HG03060 (cell line): ENCODE measurements at regions not wholly inside any gene's neighbourhood (a gene's known extent, or its start where the extent isn't known, plus 50 kb on each side); places are given as distances from the start of the nearest gene placed in this dataset.
"Not testable (repeated sequence)": the region's sequence is repeated elsewhere in the genome, so short reads cannot be mapped to it uniquely, and the experiment has no call there.

ENCODE experiments used
- ATAC-seq: cut with Tn5 transposase; IDR thresholded peaks from one replicate; pipeline ENCODE4 v1.9.1; 2021; ENCODE audit warnings: low read depth, moderate number of reproducible peaks; ENCODE audit not compliant: unreplicated experiment

GRCh38 chr6:112571488-112572270, 224.5 kb downstream of the RFPL4B start:
- no peak for ATAC-seq

GRCh38 chr6:112574190-112574589, 227.1 kb downstream of the RFPL4B start:
- no peak for ATAC-seq

GRCh38 chr6:112575309-112575834, 228.2 kb downstream of the RFPL4B start:
- no peak for ATAC-seq

GRCh38 chr6:112576423-112576822, 229.3 kb downstream of the RFPL4B start:
- ATAC-seq: no peak

GRCh38 chr6:112579601-112580000, 232.5 kb downstream of the RFPL4B start:
- no peak for ATAC-seq

GRCh38 chr6:112581015-112581414, 233.9 kb downstream of the RFPL4B start:
- ATAC-seq: no peak

GRCh38 chr6:112590326-112590725, 243.2 kb downstream of the RFPL4B start:
- no peak for ATAC-seq

- ATAC-seq: no peak
Observed at GRCh38 chr6:112591329-112591728, 244.2 kb downstream of the RFPL4B start.

GRCh38 chr6:112592159-112592558, 245.0 kb downstream of the RFPL4B start:
- no peak for ATAC-seq

- ATAC-seq: no peak
Observed at GRCh38 chr6:112594886-112595594, 247.9 kb downstream of the RFPL4B start.

GRCh38 chr6:112595841-112596240, 248.7 kb downstream of the RFPL4B start:
- no peak for ATAC-seq

GRCh38 chr6:112597176-112597575, 250.0 kb downstream of the RFPL4B start:
- no peak for ATAC-seq

GRCh38 chr6:112600168-112600567, 253.0 kb downstream of the RFPL4B start:
- no peak for ATAC-seq

- ATAC-seq: no peak
Observed at GRCh38 chr6:112603726-112604125, 256.6 kb downstream of the RFPL4B start.

- no peak for ATAC-seq
Observed at GRCh38 chr6:112606656-112607435, 259.7 kb downstream of the RFPL4B start.

GRCh38 chr6:112608925-112609324, 261.8 kb downstream of the RFPL4B start:
- not testable (repeated sequence) for ATAC-seq

GRCh38 chr6:112613410-112613809, 266.3 kb downstream of the RFPL4B start:
- ATAC-seq: no peak

GRCh38 chr6:112618849-112619248, 271.7 kb downstream of the RFPL4B start:
- no peak for ATAC-seq

GRCh38 chr6:112620812-112621569, 273.9 kb downstream of the RFPL4B start:
- peak; percentile 67 for ATAC-seq

GRCh38 chr6:112622036-112622435, 274.9 kb downstream of the RFPL4B start:
- no peak for ATAC-seq
